ENCODE measurements at regions not wholly inside any gene's neighbourhood (a gene's known extent, or its start where the extent isn't known, plus 50 kb on each side); places are given as distances from the start of the nearest gene placed in this dataset.

DNA sequence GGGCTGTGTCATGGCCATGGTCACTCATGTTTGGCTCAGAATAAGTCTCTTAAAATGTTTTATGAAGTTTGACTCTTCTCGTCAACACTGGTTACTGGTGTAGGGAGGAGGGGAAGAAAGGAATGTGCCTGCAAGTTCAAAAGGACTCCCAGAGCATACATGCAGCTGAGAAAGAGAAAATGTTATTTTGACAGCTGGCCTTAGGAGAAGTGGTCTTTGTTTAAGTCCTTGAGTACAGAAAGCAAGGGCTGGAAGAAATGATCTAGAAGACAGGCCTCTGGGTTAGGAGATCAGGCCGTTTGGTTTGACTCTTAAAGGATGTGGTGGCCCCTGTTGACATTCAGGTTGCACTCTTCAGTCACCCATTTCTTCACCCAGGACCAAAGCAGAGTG lies 245.5 kb downstream of the REEP3 start:
- TF ChIP-seq ZNF274 (IDR thresholded peaks at IDR 0.05; ENCODE audit: low read depth, low read length): no peak
- TF ChIP-seq YY1 (IDR thresholded peaks at IDR 0.05; ENCODE audit: insufficient read depth, insufficient read length): no peak
- no peak for TF ChIP-seq SUZ12 (IDR thresholded peaks at IDR 0.05; ENCODE audit: extremely low read depth, insufficient read depth, insufficient read length)

All from NT2/D1 (cell line).